Tibial artery (tissue), 4 donors: ENCODE measurements at regions not wholly inside any gene's neighbourhood (a gene's known extent, or its start where the extent isn't known, plus 50 kb on each side); places are given as distances from the start of the nearest gene placed in this dataset.

Experiments
- DNase-seq, 2 donors: peaks; one replicate each; pipeline ENCODE4 v3.0.0-alpha.2; 2019
- H3K27ac ChIP-seq, 2 donors: fragments of 200-600 bp; sonication (generic) in 1 of 2; 1 replicate in 1 of 2; 2 replicates in 1 of 2; pipeline ENCODE4 v1.5.1; 2018 to 2019; ENCODE audit warnings: mild to moderate bottlenecking in 1 of 2
- H3K27me3 ChIP-seq, 2 donors: fragments of 200-600 bp; sonication (generic) in 1 of 2; one replicate each; pipeline versions ENCODE4 v1.5.1 to v1.6.0; 2016 to 2019
- H3K36me3 ChIP-seq, 3 donors: fragments of 200-600 bp; sonication (generic) in 2 of 3; one replicate each; pipeline ENCODE4 v1.5.1; 2016 to 2019; ENCODE audit warnings: mild to moderate bottlenecking in 2 of 3
- H3K4me1 ChIP-seq, 4 donors: fragments of 200-600 bp; sonication (generic) in 2 of 4; 1 replicate in 3 of 4; 2 replicates in 1 of 4; pipeline ENCODE4 v1.5.1; 2016 to 2019
- H3K4me3 ChIP-seq, 2 donors: fragments of 200-600 bp; sonication (generic) in 1 of 2; 1 replicate in 1 of 2; 2 replicates in 1 of 2; pipeline ENCODE4 v1.5.1; 2018 to 2019; ENCODE audit warnings: mild to moderate bottlenecking in 2 of 2
- H3K9me3 ChIP-seq, 3 donors: fragments of 200-600 bp; sonication (generic) in 1 of 3; one replicate each; pipeline ENCODE4 v1.5.1; 2016 to 2019
- intact Hi-C: fragments of 100-400 bp; cut with DNase I; formaldehyde crosslinking; loops from one replicate; pipeline ENCODE4 v1.15.0; 2023; ENCODE audit warnings: low total_unique reads
- TF ChIP-seq, protein P1 (sequence below), 2 experiments: fragments of 200-600 bp in 1 of 2; fragments of 450-650 bp in 1 of 2; IDR thresholded peaks; one replicate each; pipeline ENCODE4 v1.5.1; 2017 to 2019; ENCODE audit warnings: antibody characterized with exemption in 2 of 2, mild to moderate bottlenecking in 1 of 2, moderate library complexity in 1 of 2

DNA sequence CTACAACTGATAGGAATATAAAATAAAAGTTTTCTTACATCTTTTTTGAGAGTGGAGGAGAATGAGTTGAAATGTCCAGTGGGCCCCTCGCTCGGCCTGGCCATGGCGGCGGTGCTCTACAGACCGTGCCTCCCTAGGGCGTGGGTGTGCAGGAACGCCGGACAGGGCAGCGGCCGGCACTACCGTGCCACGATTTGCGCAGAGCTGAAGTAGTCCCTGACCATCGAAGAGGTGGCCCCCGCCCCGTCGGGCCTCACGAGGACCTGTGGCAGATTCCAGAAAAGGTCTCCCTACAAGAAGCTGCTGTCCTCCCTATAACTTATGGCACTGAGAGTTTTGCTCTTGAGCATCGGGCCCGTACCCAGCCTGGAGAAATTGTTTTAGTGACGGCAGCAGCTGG lies 228.9 kb upstream of the ARHGAP24 start:
- H3K27ac ChIP-seq = no peak overlapping the region
- no peak overlapping the region for H3K4me3 ChIP-seq
- H3K27me3 ChIP-seq = no peaks in the 10 kb centered on the region
- intact Hi-C loops = no loop called here
- no peaks in the 10 kb centered on the region for H3K36me3 ChIP-seq
- no peaks in the 10 kb centered on the region for H3K4me1 ChIP-seq
- no peak for DNase-seq
- no peaks in the 10 kb centered on the region for H3K9me3 ChIP-seq
- TF ChIP-seq, protein P1, sequence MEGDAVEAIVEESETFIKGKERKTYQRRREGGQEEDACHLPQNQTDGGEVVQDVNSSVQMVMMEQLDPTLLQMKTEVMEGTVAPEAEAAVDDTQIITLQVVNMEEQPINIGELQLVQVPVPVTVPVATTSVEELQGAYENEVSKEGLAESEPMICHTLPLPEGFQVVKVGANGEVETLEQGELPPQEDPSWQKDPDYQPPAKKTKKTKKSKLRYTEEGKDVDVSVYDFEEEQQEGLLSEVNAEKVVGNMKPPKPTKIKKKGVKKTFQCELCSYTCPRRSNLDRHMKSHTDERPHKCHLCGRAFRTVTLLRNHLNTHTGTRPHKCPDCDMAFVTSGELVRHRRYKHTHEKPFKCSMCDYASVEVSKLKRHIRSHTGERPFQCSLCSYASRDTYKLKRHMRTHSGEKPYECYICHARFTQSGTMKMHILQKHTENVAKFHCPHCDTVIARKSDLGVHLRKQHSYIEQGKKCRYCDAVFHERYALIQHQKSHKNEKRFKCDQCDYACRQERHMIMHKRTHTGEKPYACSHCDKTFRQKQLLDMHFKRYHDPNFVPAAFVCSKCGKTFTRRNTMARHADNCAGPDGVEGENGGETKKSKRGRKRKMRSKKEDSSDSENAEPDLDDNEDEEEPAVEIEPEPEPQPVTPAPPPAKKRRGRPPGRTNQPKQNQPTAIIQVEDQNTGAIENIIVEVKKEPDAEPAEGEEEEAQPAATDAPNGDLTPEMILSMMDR (IDR thresholded peaks at IDR 0.05) = no peak

DNA sequence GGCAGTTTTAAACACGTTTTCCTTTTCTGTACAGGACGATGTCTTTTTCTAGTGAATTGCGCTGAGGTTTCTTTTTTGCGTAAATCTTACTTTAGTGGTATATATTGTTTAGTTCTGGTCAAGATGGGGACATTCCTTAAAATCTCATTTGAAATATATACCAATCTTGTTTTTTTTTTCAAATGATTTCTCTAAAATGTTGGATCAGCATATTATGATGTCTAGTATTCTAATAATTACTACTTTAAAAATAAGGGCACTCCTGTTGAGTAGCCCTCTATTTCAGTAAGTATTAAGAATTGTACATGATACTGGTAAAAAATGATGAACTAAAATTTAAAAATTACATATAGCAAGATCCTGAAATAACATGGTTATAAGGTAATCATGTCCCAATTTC lies 224.1 kb upstream of the ARHGAP24 start:
- DNase-seq = no peak
- Histone ChIP-seq H3K36me3 (no peaks in the 10 kb centered on the region), H3K9me3 (peaks cover 0 to 8% (median 0%) of the 10 kb centered on the region in 3 donors), H3K4me1 (no peaks in the 10 kb centered on the region), H3K27me3 (no peaks in the 10 kb centered on the region), H3K27ac (no peak overlapping the region), H3K4me3 (no peak overlapping the region)
- TF ChIP-seq, protein P1 (IDR thresholded peaks at IDR 0.05) = no peak
- intact Hi-C loops = no loop called here

- Histone ChIP-seq H3K27ac (no peak overlapping the region), H3K4me1 (no peaks in the 10 kb centered on the region), H3K4me3 (no peak overlapping the region), H3K27me3 (no peaks in the 10 kb centered on the region), H3K9me3 (peaks cover 0 to 8% (median 0%) of the 10 kb centered on the region in 3 donors), H3K36me3 (no peaks in the 10 kb centered on the region)
- TF ChIP-seq, protein P1 (IDR thresholded peaks at IDR 0.05) = no peak
- intact Hi-C loops = no loop called here
- no peak for DNase-seq
These were observed 217.1 kb upstream of the ARHGAP24 start for GRCh38 chr4:85257817-85258370.

GRCh38 chr4:85260064-85260463 lies 214.9 kb upstream of the ARHGAP24 start:
- intact Hi-C loops = no loop called here
- Histone ChIP-seq H3K4me3 (no peak overlapping the region), H3K4me1 (no peaks in the 10 kb centered on the region), H3K9me3 (no peaks in the 10 kb centered on the region), H3K27me3 (no peaks in the 10 kb centered on the region), H3K27ac (no peak overlapping the region), H3K36me3 (no peaks in the 10 kb centered on the region)
- TF ChIP-seq, protein P1 (IDR thresholded peaks at IDR 0.05) = no peak
- no peak for DNase-seq

DNA sequence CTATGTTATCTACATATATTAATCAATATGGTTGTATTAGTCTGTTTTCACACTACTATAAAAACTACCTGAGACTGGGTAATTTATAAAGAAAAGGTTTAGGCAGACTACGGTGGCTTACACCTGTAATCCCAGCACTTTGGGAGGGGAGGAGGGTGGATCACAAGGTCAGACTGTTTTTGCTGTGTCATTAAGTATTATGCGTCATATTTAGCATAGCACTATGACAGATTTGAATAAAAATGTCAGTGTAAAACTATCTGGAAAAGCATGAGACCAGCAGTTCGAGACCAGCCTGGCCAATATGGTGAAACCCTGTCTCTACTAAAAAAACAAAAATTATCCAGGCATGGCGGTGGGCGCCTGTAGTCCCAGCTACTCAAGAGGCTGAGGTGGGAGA lies 209.7 kb upstream of the ARHGAP24 start:
- Histone ChIP-seq H3K9me3 (no peaks in the 10 kb centered on the region), H3K27ac (no peak overlapping the region), H3K36me3 (no peaks in the 10 kb centered on the region), H3K27me3 (no peaks in the 10 kb centered on the region), H3K4me3 (no peak overlapping the region), H3K4me1 (no peaks in the 10 kb centered on the region)
- TF ChIP-seq, protein P1 (IDR thresholded peaks at IDR 0.05) = no peak
- intact Hi-C loops = no loop called here
- no peak for DNase-seq

- intact Hi-C loops = no loop called here
- H3K4me1 ChIP-seq = no peaks in the 10 kb centered on the region
- H3K27ac ChIP-seq = no peak overlapping the region
- no peaks in the 10 kb centered on the region for H3K27me3 ChIP-seq
- no peak overlapping the region for H3K4me3 ChIP-seq
- peaks cover 0 to 3% (median 1%) of the 10 kb centered on the region in 3 donors for H3K9me3 ChIP-seq
- H3K36me3 ChIP-seq = no peaks in the 10 kb centered on the region
- TF ChIP-seq, protein P1 (IDR thresholded peaks at IDR 0.05) = no peak
- no peak for DNase-seq
These were observed 206.8 kb upstream of the ARHGAP24 start for GRCh38 chr4:85268188-85268587.
